Left lung (tissue), 4 donors: ENCODE measurements at regions not wholly inside any gene's neighbourhood (a gene's known extent, or its start where the extent isn't known, plus 50 kb on each side); places are given as distances from the start of the nearest gene placed in this dataset.
A peak's percentile ranks its signal among the peaks of the same experiment; 100 is the strongest.

Experiments
- ATAC-seq: fragments of 200-7000 bp; cut with Tn5 transposase; one replicate; pipeline ENCODE4 v1.9.1; 2020; ENCODE audit warnings: moderate library complexity
- DNase-seq, 4 donors: peaks; one replicate each; pipeline ENCODE4 v3.0.0-alpha.2; 2013 to 2020
- H3K27ac ChIP-seq, 2 donors: fragments of 200-600 bp; sonication (generic) in 1 of 2; one replicate each; pipeline versions ENCODE4 v1.5.0 to v1.8.0; 2020 to 2021
- H3K27me3 ChIP-seq, 2 donors: fragments of 200-600 bp; sonication (generic) in 1 of 2; one replicate each; pipeline versions ENCODE4 v1.5.0 to v1.8.0; 2020 to 2021
- H3K36me3 ChIP-seq, 2 donors: fragments of 200-600 bp; sonication (generic) in 1 of 2; one replicate each; pipeline versions ENCODE4 v1.5.0 to v1.8.0; 2020 to 2021
- H3K4me1 ChIP-seq, 2 donors: fragments of 200-600 bp; one replicate each; pipeline ENCODE4 v1.8.0; 2021
- H3K4me3 ChIP-seq, 2 donors: fragments of 200-600 bp; sonication (generic) in 1 of 2; one replicate each; pipeline versions ENCODE4 v1.5.0 to v1.8.0; 2020 to 2021; ENCODE audit warnings: mild to moderate bottlenecking in 1 of 2
- H3K9me3 ChIP-seq, 2 donors: fragments of 200-600 bp; sonication (generic) in 1 of 2; one replicate each; pipeline versions ENCODE4 v1.5.0 to v1.8.0; 2020 to 2021
- intact Hi-C, 2 donors: fragments of 100-400 bp; cut with DNase I; formaldehyde crosslinking; loops; one replicate each; pipeline versions ENCODE4 v1.11.2 to v1.14.2; 2022
- TF ChIP-seq, protein P1 (sequence below), 2 donors: fragments of 200-600 bp; sonication (generic) in 1 of 2; IDR thresholded peaks; one replicate each; pipeline versions ENCODE4 v1.5.0 to v1.8.0; 2021; ENCODE audit warnings: antibody characterized with exemption in 2 of 2
- donor health status: DM: no; HTN: yes; CAD: no.
- donor health status: DM: no; HTN: no; CAD: no.

- TF ChIP-seq, protein P1, sequence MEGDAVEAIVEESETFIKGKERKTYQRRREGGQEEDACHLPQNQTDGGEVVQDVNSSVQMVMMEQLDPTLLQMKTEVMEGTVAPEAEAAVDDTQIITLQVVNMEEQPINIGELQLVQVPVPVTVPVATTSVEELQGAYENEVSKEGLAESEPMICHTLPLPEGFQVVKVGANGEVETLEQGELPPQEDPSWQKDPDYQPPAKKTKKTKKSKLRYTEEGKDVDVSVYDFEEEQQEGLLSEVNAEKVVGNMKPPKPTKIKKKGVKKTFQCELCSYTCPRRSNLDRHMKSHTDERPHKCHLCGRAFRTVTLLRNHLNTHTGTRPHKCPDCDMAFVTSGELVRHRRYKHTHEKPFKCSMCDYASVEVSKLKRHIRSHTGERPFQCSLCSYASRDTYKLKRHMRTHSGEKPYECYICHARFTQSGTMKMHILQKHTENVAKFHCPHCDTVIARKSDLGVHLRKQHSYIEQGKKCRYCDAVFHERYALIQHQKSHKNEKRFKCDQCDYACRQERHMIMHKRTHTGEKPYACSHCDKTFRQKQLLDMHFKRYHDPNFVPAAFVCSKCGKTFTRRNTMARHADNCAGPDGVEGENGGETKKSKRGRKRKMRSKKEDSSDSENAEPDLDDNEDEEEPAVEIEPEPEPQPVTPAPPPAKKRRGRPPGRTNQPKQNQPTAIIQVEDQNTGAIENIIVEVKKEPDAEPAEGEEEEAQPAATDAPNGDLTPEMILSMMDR (IDR thresholded peaks at IDR 0.05): no peak
- H3K36me3 ChIP-seq: no peaks in the 10 kb centered on the region
- H3K27me3 ChIP-seq: peaks cover 3 to 11% of the 10 kb centered on the region in 2 donors
- DNase-seq (no peak), ATAC-seq (no peak)
- no peaks in the 10 kb centered on the region for H3K4me1 ChIP-seq
- intact Hi-C loops: no loop called here
- H3K27ac ChIP-seq: no peak overlapping the region
- no peaks in the 10 kb centered on the region for H3K9me3 ChIP-seq
- H3K4me3 ChIP-seq: no peak overlapping the region
Observed at GRCh38 chr11:11011617-11012016, 153.8 kb upstream of the ZBED5 start.

DNA sequence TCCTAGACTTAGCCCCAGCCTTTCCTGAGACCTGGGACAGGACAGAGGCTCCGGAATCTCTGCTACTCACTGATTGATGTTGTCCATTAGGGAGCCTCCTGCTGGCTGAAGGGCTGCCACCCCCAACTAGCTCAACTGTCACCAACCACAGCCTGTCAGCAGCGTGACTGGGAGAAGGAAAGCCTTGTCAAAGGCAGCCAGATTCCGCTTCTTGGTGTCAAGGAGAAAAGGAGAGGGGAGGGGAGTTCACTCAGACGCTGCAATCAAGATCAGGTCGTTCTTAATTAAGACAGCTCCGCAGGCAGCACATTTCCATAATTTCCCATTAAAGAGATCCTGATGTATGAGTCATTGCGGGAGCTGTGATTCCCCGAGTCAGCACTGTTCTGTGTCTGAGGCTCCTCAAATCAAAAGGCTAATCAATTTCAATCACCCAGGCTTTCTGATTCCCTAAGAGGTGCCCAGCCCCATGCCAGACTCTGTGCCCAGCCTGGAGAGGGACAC lies 152.8 kb upstream of the ZBED5 start:
- no peak overlapping the region for H3K27ac ChIP-seq
- no peaks in the 10 kb centered on the region for H3K4me1 ChIP-seq
- H3K4me3 ChIP-seq: no peak overlapping the region
- peak in 2 of 4 donors; percentile 26 to 44 for DNase-seq
- H3K9me3 ChIP-seq: no peaks in the 10 kb centered on the region
- H3K27me3 ChIP-seq: peaks cover 3 to 11% of the 10 kb centered on the region in 2 donors
- H3K36me3 ChIP-seq: no peaks in the 10 kb centered on the region
- peak; percentile 90 for ATAC-seq
- intact Hi-C loops: no loop called here
- TF ChIP-seq, protein P1 (IDR thresholded peaks at IDR 0.05): peak; percentile 19 to 24

DNA sequence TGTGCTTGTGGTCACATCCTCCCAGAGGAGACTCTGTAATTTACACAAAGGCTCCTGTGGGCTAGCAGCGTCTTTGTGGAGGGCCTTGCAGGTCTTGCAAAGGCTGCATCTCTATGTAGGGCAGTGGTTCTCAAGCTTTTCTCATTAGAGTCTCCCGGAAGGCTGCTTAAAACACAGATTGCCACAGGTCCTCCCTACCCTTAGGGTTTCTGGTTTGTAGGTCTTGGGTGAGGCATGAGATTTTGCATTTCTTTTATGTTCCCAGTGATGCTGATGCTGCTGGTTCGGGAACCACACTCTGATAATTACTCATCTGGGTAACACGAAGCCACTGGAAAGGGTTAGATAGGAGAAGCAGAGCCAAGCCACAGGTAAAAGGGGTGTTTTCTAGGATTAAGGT lies 151.3 kb upstream of the ZBED5 start:
- no peak for ATAC-seq
- intact Hi-C loops: no loop called here

GRCh38 chr11:11004069-11004468 lies 146.2 kb upstream of the ZBED5 start:
- no peaks in the 10 kb centered on the region for H3K36me3 ChIP-seq
- intact Hi-C loops: no loop called here
- DNase-seq: no peak
- no peak for ATAC-seq
- no peaks in the 10 kb centered on the region for H3K9me3 ChIP-seq
- H3K4me3 ChIP-seq: no peak overlapping the region
- TF ChIP-seq, protein P1 (IDR thresholded peaks at IDR 0.05): no peak
- H3K27ac ChIP-seq: no peak overlapping the region
- no peaks in the 10 kb centered on the region for H3K4me1 ChIP-seq
- peaks cover 0 to 5% of the 10 kb centered on the region in 2 donors for H3K27me3 ChIP-seq

More for the DNA sequence above, 151.3 kb upstream of the ZBED5 start:
- TF ChIP-seq, protein P1 (IDR thresholded peaks at IDR 0.05): no peak
- H3K27ac ChIP-seq: no peak overlapping the region
- no peaks in the 10 kb centered on the region for H3K4me1 ChIP-seq
- no peak for DNase-seq
- H3K27me3 ChIP-seq: peaks cover 3 to 11% of the 10 kb centered on the region in 2 donors
- H3K9me3 ChIP-seq: no peaks in the 10 kb centered on the region
- no peaks in the 10 kb centered on the region for H3K36me3 ChIP-seq
- no peak overlapping the region for H3K4me3 ChIP-seq

- intact Hi-C loops: no loop called here
- ATAC-seq: no peak
- no peak overlapping the region for H3K27ac ChIP-seq
Observed at GRCh38 chr11:11003226-11003625, 145.4 kb upstream of the ZBED5 start.

More at GRCh38 chr11:11003226-11003625, 145.4 kb upstream of the ZBED5 start:
- Histone ChIP-seq H3K4me1 (no peaks in the 10 kb centered on the region), H3K27me3 (peaks cover 0 to 9% of the 10 kb centered on the region in 2 donors), H3K9me3 (no peaks in the 10 kb centered on the region), H3K4me3 (no peak overlapping the region), H3K36me3 (no peaks in the 10 kb centered on the region)
- TF ChIP-seq, protein P1 (IDR thresholded peaks at IDR 0.05): no peak
- no peak for DNase-seq
